ENCODE measurements at regions not wholly inside any gene's neighbourhood (a gene's known extent, or its start where the extent isn't known, plus 50 kb on each side); places are given as distances from the start of the nearest gene placed in this dataset.
"Not testable (repeated sequence)": the region's sequence is repeated elsewhere in the genome, so short reads cannot be mapped to it uniquely, and the experiment has no call there.

DNA sequence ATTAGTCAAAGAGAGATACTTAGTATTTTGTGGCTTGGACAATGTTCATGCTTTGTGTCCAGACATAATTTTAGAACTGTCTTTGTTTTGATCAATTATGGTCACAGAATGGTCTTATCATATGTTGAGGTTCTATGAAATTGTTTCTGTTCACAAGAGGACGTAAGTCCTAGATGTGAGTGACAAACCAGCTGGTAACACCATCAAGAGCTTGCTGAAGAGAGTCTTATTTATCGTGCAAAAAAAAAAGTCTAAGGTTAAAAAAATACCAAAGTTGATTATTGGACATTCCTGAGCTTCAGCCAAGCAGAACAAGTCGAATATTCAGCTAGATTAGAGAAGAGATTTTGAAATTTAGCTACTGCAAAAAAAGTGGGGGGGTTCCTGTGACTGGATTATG is 495.9 kb upstream of the NAALADL2 start:
- no peak overlapping the region for H3K4me3 ChIP-seq (ENCODE audit: low read depth, low read length)
- TF ChIP-seq, protein P1, sequence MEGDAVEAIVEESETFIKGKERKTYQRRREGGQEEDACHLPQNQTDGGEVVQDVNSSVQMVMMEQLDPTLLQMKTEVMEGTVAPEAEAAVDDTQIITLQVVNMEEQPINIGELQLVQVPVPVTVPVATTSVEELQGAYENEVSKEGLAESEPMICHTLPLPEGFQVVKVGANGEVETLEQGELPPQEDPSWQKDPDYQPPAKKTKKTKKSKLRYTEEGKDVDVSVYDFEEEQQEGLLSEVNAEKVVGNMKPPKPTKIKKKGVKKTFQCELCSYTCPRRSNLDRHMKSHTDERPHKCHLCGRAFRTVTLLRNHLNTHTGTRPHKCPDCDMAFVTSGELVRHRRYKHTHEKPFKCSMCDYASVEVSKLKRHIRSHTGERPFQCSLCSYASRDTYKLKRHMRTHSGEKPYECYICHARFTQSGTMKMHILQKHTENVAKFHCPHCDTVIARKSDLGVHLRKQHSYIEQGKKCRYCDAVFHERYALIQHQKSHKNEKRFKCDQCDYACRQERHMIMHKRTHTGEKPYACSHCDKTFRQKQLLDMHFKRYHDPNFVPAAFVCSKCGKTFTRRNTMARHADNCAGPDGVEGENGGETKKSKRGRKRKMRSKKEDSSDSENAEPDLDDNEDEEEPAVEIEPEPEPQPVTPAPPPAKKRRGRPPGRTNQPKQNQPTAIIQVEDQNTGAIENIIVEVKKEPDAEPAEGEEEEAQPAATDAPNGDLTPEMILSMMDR (IDR thresholded peaks at IDR 0.05; ENCODE audit: insufficient read depth, low read depth, low read length) = no peak
- no peak for DNase-seq (ENCODE audit: low read depth)

DNA sequence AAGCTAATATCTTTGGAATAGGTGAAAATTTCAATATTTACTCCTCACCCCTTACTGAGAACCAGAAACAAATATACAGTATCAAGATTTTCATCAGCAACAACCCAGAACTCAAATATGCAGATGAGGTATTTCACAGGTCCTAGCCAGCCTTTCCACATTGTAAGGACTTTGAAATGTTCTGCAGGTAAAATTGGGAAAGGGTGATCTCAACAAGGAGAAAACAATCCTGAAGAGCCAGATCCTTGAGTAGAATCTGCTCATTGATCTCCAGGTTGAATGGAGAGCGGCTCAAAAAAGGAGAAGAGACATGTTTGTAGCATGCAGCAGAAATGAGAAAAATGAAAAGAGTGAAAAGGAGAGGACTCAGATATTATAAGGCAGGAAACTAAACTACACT is 493.3 kb upstream of the NAALADL2 start:
- no peak for DNase-seq (ENCODE audit: low read depth)
- TF ChIP-seq, protein P1 (IDR thresholded peaks at IDR 0.05; ENCODE audit: insufficient read depth, low read depth, low read length) = no peak
- no peak overlapping the region for H3K4me3 ChIP-seq (ENCODE audit: low read depth, low read length)

DNA sequence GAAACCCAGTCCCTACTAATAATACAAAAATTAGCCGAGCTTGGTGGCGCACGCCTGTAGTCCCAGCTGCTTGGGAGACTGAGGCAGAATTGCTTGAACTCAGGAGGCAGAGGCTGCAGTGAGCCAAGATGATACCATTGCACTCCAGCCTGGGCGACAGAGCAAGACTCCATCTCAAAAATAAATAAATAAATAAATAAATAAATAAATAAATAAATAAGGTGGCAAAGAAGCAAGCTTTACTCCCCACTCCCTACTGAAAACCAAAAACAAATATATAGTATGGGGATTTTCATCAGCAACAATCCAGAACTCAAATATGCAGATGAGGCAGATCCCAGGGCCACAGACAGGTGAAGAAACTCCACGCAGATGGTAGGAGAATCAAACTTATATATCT is 492.2 kb upstream of the NAALADL2 start:
- H3K4me3 ChIP-seq (ENCODE audit: low read depth, low read length); DNase-seq (ENCODE audit: low read depth): not testable (repeated sequence)

DNA sequence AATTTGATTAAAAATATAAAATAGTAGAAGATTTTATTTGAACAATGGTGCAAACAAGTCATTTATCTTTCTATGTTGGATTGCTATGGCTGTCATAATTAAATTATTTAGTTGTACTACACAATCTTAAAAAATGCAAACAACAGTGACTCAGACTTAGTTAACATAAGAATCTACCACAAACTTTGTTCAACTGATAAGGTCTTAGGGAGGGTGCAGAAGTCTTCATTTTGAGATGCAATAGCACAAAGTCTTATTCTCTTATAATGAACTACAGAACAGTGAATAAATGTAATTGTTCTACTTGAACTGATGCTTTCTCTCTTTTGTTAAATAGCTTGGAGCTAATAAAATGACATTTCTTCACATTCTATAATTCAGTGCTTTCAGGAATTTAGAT is 482.8 kb upstream of the NAALADL2 start:
- DNase-seq (ENCODE audit: low read depth) = peak; percentile 34
- H3K4me3 ChIP-seq (ENCODE audit: low read depth, low read length) = no peak overlapping the region
- TF ChIP-seq, protein P1 (IDR thresholded peaks at IDR 0.05; ENCODE audit: insufficient read depth, low read depth, low read length) = no peak

DNA sequence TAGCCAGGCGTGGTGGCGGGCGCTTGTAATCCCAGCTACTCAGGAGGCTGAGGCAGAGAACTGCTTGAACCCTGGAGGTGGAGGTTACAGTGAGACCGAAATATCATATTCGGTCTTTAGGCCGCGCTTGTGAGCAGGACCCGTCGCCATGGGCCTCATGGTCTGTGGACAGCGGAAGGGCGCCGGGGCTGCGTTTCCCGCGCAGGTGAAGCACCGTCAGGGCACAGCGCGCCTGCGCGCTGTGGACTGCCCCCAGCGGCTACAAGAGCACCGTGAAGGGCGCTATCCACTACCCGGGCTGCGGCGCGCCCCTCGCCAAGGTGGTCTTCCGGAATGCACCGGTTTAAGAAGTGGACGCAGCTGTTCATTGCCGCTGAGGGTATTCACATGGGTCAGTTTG is 482.0 kb upstream of the NAALADL2 start:
- no peak for DNase-seq (ENCODE audit: low read depth)
- TF ChIP-seq, protein P1 (IDR thresholded peaks at IDR 0.05; ENCODE audit: insufficient read depth, low read depth, low read length) = no peak

DNA sequence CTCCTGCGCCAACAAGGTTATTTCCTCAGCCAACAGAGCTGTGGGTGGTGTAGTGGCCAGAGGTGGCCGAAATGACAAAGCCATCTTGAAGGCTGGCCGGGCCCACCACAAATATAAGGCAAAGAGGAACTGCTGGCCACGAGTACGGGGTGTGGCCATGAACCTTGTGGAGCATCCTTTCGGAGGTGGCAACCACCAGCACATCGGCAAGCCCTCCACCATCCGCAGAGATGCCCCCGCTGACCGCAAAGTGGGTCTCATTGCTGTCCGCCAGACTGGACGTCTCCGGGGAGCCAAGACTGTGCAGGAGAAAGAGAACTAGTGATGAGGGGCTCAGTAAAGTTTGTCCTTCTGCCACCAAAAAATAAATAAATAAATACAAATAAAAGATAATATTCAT is 481.4 kb upstream of the NAALADL2 start:
- TF ChIP-seq, protein P1 (IDR thresholded peaks at IDR 0.05; ENCODE audit: insufficient read depth, low read depth, low read length) = no peak
- H3K4me3 ChIP-seq (ENCODE audit: low read depth, low read length) = no peak overlapping the region
- DNase-seq (ENCODE audit: low read depth) = no peak

More for the DNA sequence above, 482.0 kb upstream of the NAALADL2 start:
- no peak overlapping the region for H3K4me3 ChIP-seq (ENCODE audit: low read depth, low read length)

DNA sequence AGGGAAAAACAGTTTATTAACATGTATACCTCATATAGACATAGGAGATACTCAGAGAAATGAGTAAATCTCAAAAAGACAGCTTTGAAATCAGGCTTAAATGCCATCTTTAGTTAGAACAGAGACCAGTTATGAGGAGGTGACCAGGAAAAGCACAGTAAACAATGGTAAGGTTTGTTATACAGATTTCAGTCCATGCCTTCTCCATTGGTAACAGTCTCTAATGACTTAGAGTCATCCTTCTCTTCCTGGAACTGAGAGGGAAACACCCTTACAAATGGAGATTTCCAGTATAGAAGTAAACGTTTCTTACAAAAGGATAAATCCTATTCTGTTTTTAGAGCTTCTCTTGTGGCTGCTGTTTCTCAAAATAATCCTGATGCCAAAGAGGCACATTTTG is 476.3 kb upstream of the NAALADL2 start:
- TF ChIP-seq, protein P1 (IDR thresholded peaks at IDR 0.05; ENCODE audit: insufficient read depth, low read depth, low read length) = no peak
- H3K4me3 ChIP-seq (ENCODE audit: low read depth, low read length) = no peak overlapping the region
- no peak for DNase-seq (ENCODE audit: low read depth)
